ENCODE measurements at regions not wholly inside any gene's neighbourhood (a gene's known extent, or its start where the extent isn't known, plus 50 kb on each side); places are given as distances from the start of the nearest gene placed in this dataset.

GRCh38 chr9:1531424-1531823 lies 481.3 kb downstream of the DMRT2 start:
- Mint-ChIP-seq H3K36me3 (ENCODE audit: low read depth) (no peaks in the 10 kb centered on the region), H3K9me3 (no peaks in the 10 kb centered on the region), H3K4me3 (no peak overlapping the region), H3K4me1 (no peaks in the 10 kb centered on the region), H3K27me3 (ENCODE audit: insufficient read depth) (peaks cover 5% of the 10 kb centered on the region), H3K27ac (no peak overlapping the region)
- WGBS, 2 experiments (ENCODE audit: insufficient coverage in 1 of 2, insufficient read length in 1 of 2): 75% methylated on average over 1 of the region's 1 CpG; no CpG with 5 or more reads in 1 of the 2 experiments
- Histone ChIP-seq H3K36me3 (ENCODE audit: control insufficient read depth, insufficient read depth, low read length) (no peaks in the 10 kb centered on the region), H3K9ac (ENCODE audit: extremely low read depth, low read length, poor library complexity, severe bottlenecking) (no peak overlapping the region), H3K27ac (ENCODE audit: low read depth, low read length) (no peak overlapping the region), H3K4me1 (ENCODE audit: control insufficient read depth, insufficient read depth, low read length) (no peaks in the 10 kb centered on the region), H3K9me3 (ENCODE audit: control insufficient read depth, low read length) (no peaks in the 10 kb centered on the region), H3K4me3 (ENCODE audit: low read length) (no peak overlapping the region), H3K27me3 (ENCODE audit: control insufficient read depth, insufficient read depth, low read length, poor library complexity, severe bottlenecking) (no peaks in the 10 kb centered on the region)
- DNase-seq: no peak
- TF ChIP-seq CTCF (conservative IDR thresholded peaks at IDR 0.05): no peak

- peaks cover 5% of the 10 kb centered on the region for H3K27me3 Mint-ChIP-seq (ENCODE audit: insufficient read depth)
- H3K36me3 Mint-ChIP-seq (ENCODE audit: low read depth): no peaks in the 10 kb centered on the region
- H3K4me1 Mint-ChIP-seq: no peaks in the 10 kb centered on the region
- no peaks in the 10 kb centered on the region for H3K4me1 ChIP-seq (ENCODE audit: control insufficient read depth, insufficient read depth, low read length)
- no peak overlapping the region for H3K4me3 Mint-ChIP-seq
- 85 to 88% methylated on average over 1 to 4 of the region's 4 CpGs for WGBS, 2 experiments (ENCODE audit: insufficient coverage in 1 of 2, insufficient read length in 1 of 2)
- no peaks in the 10 kb centered on the region for H3K9me3 ChIP-seq (ENCODE audit: control insufficient read depth, low read length)
- no peak overlapping the region for H3K27ac Mint-ChIP-seq
- no peaks in the 10 kb centered on the region for H3K36me3 ChIP-seq (ENCODE audit: control insufficient read depth, insufficient read depth, low read length)
- H3K4me3 ChIP-seq (ENCODE audit: low read length): no peak overlapping the region
- no peaks in the 10 kb centered on the region for H3K27me3 ChIP-seq (ENCODE audit: control insufficient read depth, insufficient read depth, low read length, poor library complexity, severe bottlenecking)
- DNase-seq: no peak
- H3K9ac ChIP-seq (ENCODE audit: extremely low read depth, low read length, poor library complexity, severe bottlenecking): no peak overlapping the region
- no peaks in the 10 kb centered on the region for H3K9me3 Mint-ChIP-seq
- no peak overlapping the region for H3K27ac ChIP-seq (ENCODE audit: low read depth, low read length)
- no peak for TF ChIP-seq CTCF (conservative IDR thresholded peaks at IDR 0.05)
Observed at GRCh38 chr9:1532171-1532570, 482.0 kb downstream of the DMRT2 start.

- H3K4me3 ChIP-seq (ENCODE audit: low read length): no peak overlapping the region
- Mint-ChIP-seq H3K36me3 (ENCODE audit: low read depth) (no peaks in the 10 kb centered on the region), H3K27ac (no peak overlapping the region), H3K9me3 (no peaks in the 10 kb centered on the region), H3K4me3 (no peak overlapping the region), H3K27me3 (ENCODE audit: insufficient read depth) (peaks cover 2% of the 10 kb centered on the region), H3K4me1 (no peaks in the 10 kb centered on the region)
- no peak overlapping the region for H3K9ac ChIP-seq (ENCODE audit: extremely low read depth, low read length, poor library complexity, severe bottlenecking)
- H3K27ac ChIP-seq (ENCODE audit: low read depth, low read length): no peak overlapping the region
- no peaks in the 10 kb centered on the region for H3K9me3 ChIP-seq (ENCODE audit: control insufficient read depth, low read length)
- no peaks in the 10 kb centered on the region for H3K27me3 ChIP-seq (ENCODE audit: control insufficient read depth, insufficient read depth, low read length, poor library complexity, severe bottlenecking)
- 94 to 100% methylated on average over 1 to 2 of the region's 2 CpGs for WGBS, 2 experiments (ENCODE audit: insufficient coverage in 1 of 2, insufficient read length in 1 of 2)
- no peak for DNase-seq
- H3K36me3 ChIP-seq (ENCODE audit: control insufficient read depth, insufficient read depth, low read length): no peaks in the 10 kb centered on the region
- no peaks in the 10 kb centered on the region for H3K4me1 ChIP-seq (ENCODE audit: control insufficient read depth, insufficient read depth, low read length)
- TF ChIP-seq CTCF (conservative IDR thresholded peaks at IDR 0.05): no peak
Observed at GRCh38 chr9:1535051-1535450, 480.1 kb upstream of the SMARCA2 start.

All from endodermal cell (in vitro differentiated cells).